SK-N-SH (cell line): ENCODE measurements at regions not wholly inside any gene's neighbourhood (a gene's known extent, or its start where the extent isn't known, plus 50 kb on each side); places are given as distances from the start of the nearest gene placed in this dataset.

Experiments
- CTCF ChIA-PET: fragments of 300-600, 350-600 bp; formaldehyde crosslinking; extraction: SDS; loops from one replicate; lab custom pipeline; 2021; lab: Yijun Ruan, JAX
- POLR2A ChIA-PET: fragments of 350-600 bp; sonication (Branson Sonifier 250); formaldehyde crosslinking; extraction: SDS; loops from one replicate; lab custom pipeline; 2020; ENCODE audit warnings: antibody characterized with exemption, inconsistent platforms; lab: Yijun Ruan, JAX
- DNase-seq: peaks from one replicate; pipeline ENCODE4 v3.0.0; 2012
- H2AFZ ChIP-seq: fragments of 200-600 bp; sonication (generic); 2 replicates; pipeline ENCODE4 v1.8.1; 2016; ENCODE audit warnings: antibody characterized with exemption, mild to moderate bottlenecking, low read depth
- H3F3A ChIP-seq: fragments of 200-600 bp; sonication (generic); replicated peaks from 2 replicates; pipeline ENCODE3; 2016; ENCODE audit warnings: antibody characterized with exemption, mild to moderate bottlenecking; ENCODE audit not compliant: insufficient read depth
- H3K27ac ChIP-seq, 2 experiments: fragments of 200-500 bp in 1 of 2; fragments of 200-600 bp in 1 of 2; sonication (Bioruptor generic) in 1 of 2; sonication (generic), shearing (Covaris generic) in 1 of 2; 2 replicates each; pipeline versions ENCODE4 v1.5.1 to v1.6.1; 2014 to 2016; ENCODE audit warnings: low read depth in 2 of 2, inconsistent platforms in 1 of 2, low read length in 1 of 2, mild to moderate bottlenecking in 1 of 2, mixed read lengths in 1 of 2
- H3K27me3 ChIP-seq: fragments of 200-600 bp; sonication (generic), shearing (Covaris generic); 2 replicates; pipeline ENCODE4 v1.6.1; 2016; ENCODE audit warnings: mixed run types; ENCODE audit not compliant: insufficient read depth
- H3K36me3 ChIP-seq, 2 experiments: fragments of 200-500 bp in 1 of 2; fragments of 200-600 bp in 1 of 2; sonication (Bioruptor generic) in 1 of 2; sonication (generic) in 1 of 2; replicated peaks in 1 of 2; 2 replicates each; pipeline versions ENCODE3 to v1.5.1; 2014 to 2016; ENCODE audit warnings: low read length in 1 of 2, mild to moderate bottlenecking in 1 of 2; ENCODE audit not compliant: insufficient read depth in 2 of 2, control insufficient read depth in 1 of 2
- H3K4me1 ChIP-seq, 2 experiments: fragments of 200-500 bp in 1 of 2; fragments of 200-600 bp in 1 of 2; sonication (Bioruptor generic) in 1 of 2; sonication (generic), shearing (Covaris generic) in 1 of 2; 2 replicates each; pipeline versions ENCODE4 v1.5.1 to v1.6.1; 2014 to 2016; ENCODE audit warnings: low read depth in 1 of 2, low read length in 1 of 2, mixed run types in 1 of 2; ENCODE audit not compliant: insufficient read depth in 2 of 2, control insufficient read depth in 1 of 2
- H3K4me2 ChIP-seq: fragments of 200-600 bp; sonication (generic), shearing (Covaris generic); 2 replicates; pipeline ENCODE4 v1.6.1; 2017; ENCODE audit warnings: mixed run types
- H3K4me3 ChIP-seq, 2 experiments: fragments of 200-500 bp in 1 of 2; fragments of 200-600 bp in 1 of 2; sonication (Bioruptor generic) in 1 of 2; sonication (generic), shearing (Covaris generic) in 1 of 2; 2 replicates each; pipeline versions ENCODE4 v1.5.1 to v1.8.1; 2014 to 2016; ENCODE audit warnings: low read depth in 2 of 2, inconsistent platforms in 1 of 2, low read length in 1 of 2, mild to moderate bottlenecking in 1 of 2, mixed read lengths in 1 of 2, moderate library complexity in 1 of 2
- H3K79me2 ChIP-seq: fragments of 200-600 bp; sonication (generic); 2 replicates; pipeline ENCODE4 v1.8.1; 2017; ENCODE audit warnings: mild to moderate bottlenecking; ENCODE audit not compliant: insufficient read depth
- H3K9ac ChIP-seq: fragments of 200-600 bp; sonication (generic); 2 replicates; pipeline ENCODE4 v1.6.1; 2017; ENCODE audit warnings: mixed run types
- H3K9me2 ChIP-seq: fragments of 200-600 bp; sonication (generic); 2 replicates; pipeline ENCODE4 v1.6.1; 2017; ENCODE audit warnings: mixed run types
- H3K9me3 ChIP-seq: fragments of 200-600 bp; sonication (generic); 2 replicates; pipeline ENCODE4 v1.6.1; 2017; ENCODE audit warnings: mixed run types, mild to moderate bottlenecking, moderate library complexity
- H4K20me1 ChIP-seq: fragments of 200-600 bp; sonication (generic); 2 replicates; pipeline ENCODE4 v1.6.1; 2017; ENCODE audit warnings: mild to moderate bottlenecking, mixed run types; ENCODE audit not compliant: insufficient read depth
- FOXJ3 ChIP-seq: sonication (generic); formaldehyde crosslinking; IDR thresholded peaks from 2 replicates; pipeline ENCODE4 v1.5.1; 2020; ENCODE audit warnings: mild to moderate bottlenecking, missing genetic modification reagents
- GATA2 ChIP-seq: sonication (generic); formaldehyde crosslinking; IDR thresholded peaks from 2 replicates; pipeline ENCODE4 v1.5.0; 2020; ENCODE audit warnings: mild to moderate bottlenecking, missing genetic modification reagents
- JUND ChIP-seq: IDR thresholded peaks from 2 replicates; pipeline ENCODE4 v1.4.0; 2012
- NFIC ChIP-seq: IDR thresholded peaks from 2 replicates; pipeline ENCODE4 v1.4.0; 2012; ENCODE audit warnings: borderline replicate concordance
- RAD21 ChIP-seq: IDR thresholded peaks from 2 replicates; pipeline ENCODE4 v1.6.1; 2012; ENCODE audit warnings: mild to moderate bottlenecking, low read length
- SMC3 ChIP-seq: IDR thresholded peaks from 2 replicates; pipeline ENCODE4 v1.6.1; 2012; ENCODE audit warnings: low read depth, low read length, improper control_type of control experiment
- WGBS: methylation state at CpG from one replicate; pipeline ENCODE4 v1.1.6; 2017; ENCODE audit warnings: low lambda C conversion rate; 5-methylcytosine and 5-hydroxymethylcytosine counted together
- TF ChIP-seq, protein P1 (sequence below): IDR thresholded peaks from 2 replicates; pipeline ENCODE4; 2012
- TF ChIP-seq, protein P2 (sequence below): IDR thresholded peaks from 2 replicates; pipeline ENCODE4 v1.4.0; 2012; ENCODE audit warnings: low read depth, borderline replicate concordance

DNA sequence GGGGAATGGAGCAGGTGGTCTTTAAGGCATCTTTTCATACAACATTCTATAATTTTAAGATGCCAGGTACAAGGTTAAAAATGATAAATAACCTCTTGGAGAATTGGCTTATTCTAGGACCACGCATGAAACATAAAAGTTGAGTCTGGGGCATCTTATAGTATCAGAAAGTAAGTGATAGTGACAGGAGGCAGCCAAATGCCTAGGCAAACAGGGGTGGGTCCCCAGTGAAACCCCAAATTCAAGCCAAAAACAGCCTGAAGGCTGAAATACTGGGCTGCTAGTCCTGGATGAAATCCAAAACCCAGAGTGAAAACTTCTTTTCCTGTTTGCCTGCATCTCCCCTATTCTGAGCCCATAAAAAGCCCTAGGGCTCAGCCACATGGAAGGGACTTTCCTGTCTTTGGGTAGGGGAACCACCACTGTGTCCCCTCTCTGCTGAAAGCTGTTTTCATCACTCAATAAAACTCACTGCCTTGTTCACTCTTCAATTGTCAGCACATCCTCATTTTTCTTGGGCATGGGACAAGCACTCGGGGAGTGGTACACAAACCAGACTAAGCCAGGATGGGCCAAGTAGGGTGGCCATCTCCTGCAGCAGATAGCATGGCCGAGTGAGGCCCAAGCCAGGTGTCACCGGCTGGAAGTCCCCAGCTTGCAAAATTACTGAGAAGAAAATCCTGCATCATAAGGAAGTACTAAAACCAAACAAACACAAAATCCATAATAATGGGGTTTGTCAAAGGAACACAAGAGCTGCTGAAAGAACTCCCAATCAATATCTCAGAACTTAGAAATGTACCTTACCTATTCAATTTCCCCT lies 241.6 kb upstream of the GALNT17 start:
- no peak overlapping the region for H3K9ac ChIP-seq
- no peaks in the 10 kb centered on the region; the same call in 1 of the 2 replicates for H3K9me3 ChIP-seq
- DNase-seq = no peak
- H3F3A ChIP-seq = no peaks in the 10 kb centered on the region
- H3K27me3 ChIP-seq = no peaks in the 10 kb centered on the region
- no peaks in the 10 kb centered on the region for H3K36me3 ChIP-seq
- H2AFZ ChIP-seq = no peak overlapping the region
- ChIA-PET POLR2A (no interaction called here), CTCF (no interaction called here)
- no peaks in the 10 kb centered on the region for H3K79me2 ChIP-seq
- TF ChIP-seq JUND (no peak), RAD21 (no peak), SMC3 (no peak), GATA2 (CRISPR knock-in tag) (no peak), NFIC (no peak), FOXJ3 (CRISPR knock-in tag) (no peak)
- TF ChIP-seq, protein P1, sequence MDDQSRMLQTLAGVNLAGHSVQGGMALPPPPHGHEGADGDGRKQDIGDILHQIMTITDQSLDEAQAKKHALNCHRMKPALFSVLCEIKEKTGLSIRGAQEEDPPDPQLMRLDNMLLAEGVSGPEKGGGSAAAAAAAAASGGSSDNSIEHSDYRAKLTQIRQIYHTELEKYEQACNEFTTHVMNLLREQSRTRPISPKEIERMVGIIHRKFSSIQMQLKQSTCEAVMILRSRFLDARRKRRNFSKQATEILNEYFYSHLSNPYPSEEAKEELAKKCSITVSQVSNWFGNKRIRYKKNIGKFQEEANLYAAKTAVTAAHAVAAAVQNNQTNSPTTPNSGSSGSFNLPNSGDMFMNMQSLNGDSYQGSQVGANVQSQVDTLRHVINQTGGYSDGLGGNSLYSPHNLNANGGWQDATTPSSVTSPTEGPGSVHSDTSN = no peak
- TF ChIP-seq, protein P2, sequence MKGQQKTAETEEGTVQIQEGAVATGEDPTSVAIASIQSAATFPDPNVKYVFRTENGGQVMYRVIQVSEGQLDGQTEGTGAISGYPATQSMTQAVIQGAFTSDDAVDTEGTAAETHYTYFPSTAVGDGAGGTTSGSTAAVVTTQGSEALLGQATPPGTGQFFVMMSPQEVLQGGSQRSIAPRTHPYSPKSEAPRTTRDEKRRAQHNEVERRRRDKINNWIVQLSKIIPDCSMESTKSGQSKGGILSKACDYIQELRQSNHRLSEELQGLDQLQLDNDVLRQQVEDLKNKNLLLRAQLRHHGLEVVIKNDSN = no peak
- H3K9me2 ChIP-seq = no peaks in the 10 kb centered on the region
- H3K4me3 ChIP-seq = no peak overlapping the region
- no peak overlapping the region for H3K27ac ChIP-seq
- WGBS = 3% methylated on average over 4 of the region's 4 CpGs
- H3K4me2 ChIP-seq = no peak overlapping the region
- no peaks in the 10 kb centered on the region for H3K4me1 ChIP-seq
- no peaks in the 10 kb centered on the region for H4K20me1 ChIP-seq

DNA sequence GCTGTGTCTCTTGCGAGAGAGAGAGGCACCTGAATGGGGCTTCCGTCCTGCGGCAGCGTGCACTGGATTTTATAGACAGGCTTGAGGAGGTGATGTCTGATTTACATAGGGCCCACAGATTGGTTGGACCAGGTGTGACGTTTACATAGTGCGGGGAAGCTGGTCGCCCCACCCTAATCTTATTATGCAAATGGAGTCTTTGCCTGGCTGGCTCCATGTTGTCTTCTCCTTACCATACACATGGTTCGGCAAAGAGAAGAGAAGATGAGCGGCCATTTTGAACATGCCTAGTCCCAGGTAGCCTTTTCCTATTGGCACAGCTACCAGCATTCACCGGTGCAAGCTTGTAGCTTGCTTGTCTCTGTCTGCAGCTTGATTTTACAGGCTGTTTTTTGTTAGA lies 238.5 kb upstream of the GALNT17 start:
- Histone ChIP-seq H3K9me3 (no peaks in the 10 kb centered on the region; the same call in 1 of the 2 replicates), H2AFZ (no peak overlapping the region), H3K9ac (no peak overlapping the region), H3K9me2 (no peaks in the 10 kb centered on the region), H3F3A (no peaks in the 10 kb centered on the region), H3K79me2 (no peaks in the 10 kb centered on the region), H3K27me3 (no peaks in the 10 kb centered on the region), H3K36me3 (no peaks in the 10 kb centered on the region), H3K27ac (no peak overlapping the region), H3K4me2 (no peak overlapping the region), H3K4me1 (no peaks in the 10 kb centered on the region), H4K20me1 (no peaks in the 10 kb centered on the region), H3K4me3 (no peak overlapping the region)
- 31% methylated on average over 10 of the region's 10 CpGs for WGBS
- no peak for TF ChIP-seq GATA2 (CRISPR knock-in tag)
- DNase-seq = no peak
- POLR2A ChIA-PET = no interaction called here
- CTCF ChIA-PET = no interaction called here
